T-helper 17 cell (primary cell): ENCODE measurements at regions not wholly inside any gene's neighbourhood (a gene's known extent, or its start where the extent isn't known, plus 50 kb on each side); places are given as distances from the start of the nearest gene placed in this dataset.

Source experiments
- ATAC-seq: fragments of 150-1000 bp; cut with Tn5 transposase; 2 replicates; pipeline ENCODE4 v1.10.0; 2021; ENCODE audit warnings: mild to moderate bottlenecking, moderate library complexity
- DNase-seq, 3 donors: peaks; one replicate each; pipeline versions ENCODE4 v3.0.0 to v3.0.0-alpha.2; 2020 to 2021
- H3K9me3 ChIP-seq: one replicate; pipeline ENCODE4 v1.7.0; 2013; ENCODE audit warnings: low read length, mild to moderate bottlenecking; ENCODE audit not compliant: control insufficient read depth, poor library complexity, severe bottlenecking
- H3K27ac Mint-ChIP-seq: one replicate; pipeline ENCODE4 v1.8.0; 2022; ENCODE audit warnings: mild to moderate bottlenecking, moderate library complexity, mixed read lengths
- H3K27me3 Mint-ChIP-seq: one replicate; pipeline ENCODE4 v1.8.0; 2022; ENCODE audit warnings: mixed read lengths
- H3K36me3 Mint-ChIP-seq: one replicate; pipeline ENCODE4 v1.8.0; 2022; ENCODE audit warnings: low read depth, mixed read lengths
- H3K4me1 Mint-ChIP-seq: one replicate; pipeline ENCODE4 v1.8.0; 2022; ENCODE audit warnings: mild to moderate bottlenecking, mixed read lengths
- H3K4me3 Mint-ChIP-seq: one replicate; pipeline ENCODE4 v1.8.0; 2022; ENCODE audit warnings: mild to moderate bottlenecking, moderate library complexity, mixed read lengths

DNA sequence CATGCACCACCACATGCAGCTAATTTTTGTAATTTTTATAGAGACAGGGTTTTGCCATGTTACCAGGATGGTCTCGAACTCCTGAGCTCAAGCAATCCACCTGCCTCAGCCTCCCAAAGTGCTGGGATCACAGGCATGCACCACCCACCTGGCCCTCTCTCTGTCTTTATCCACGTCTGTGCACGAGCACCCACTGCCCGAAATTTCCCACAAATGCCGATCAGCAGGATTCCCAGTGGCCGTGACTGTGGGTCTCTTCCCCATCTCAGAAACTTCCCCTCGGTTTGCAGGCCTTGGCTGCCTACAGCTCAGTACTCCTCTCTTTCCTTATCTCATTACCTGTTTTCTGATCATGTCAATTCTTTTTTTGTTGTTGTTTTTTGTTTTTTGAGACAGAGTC, 217.3 kb downstream of the TTC32 start:
- no peaks in the 10 kb centered on the region for H3K9me3 ChIP-seq
- no peak for DNase-seq
- ATAC-seq = no peak
- H3K36me3 Mint-ChIP-seq = no peaks in the 10 kb centered on the region
- H3K4me3 Mint-ChIP-seq = no peak overlapping the region
- H3K4me1 Mint-ChIP-seq = no peaks in the 10 kb centered on the region
- no peak overlapping the region for H3K27ac Mint-ChIP-seq
- peaks cover 14% of the 10 kb centered on the region for H3K27me3 Mint-ChIP-seq

- ATAC-seq (no peak), DNase-seq (no peak)
- H3K9me3 ChIP-seq = no peaks in the 10 kb centered on the region
- Mint-ChIP-seq H3K36me3 (no peaks in the 10 kb centered on the region), H3K4me1 (no peaks in the 10 kb centered on the region), H3K27ac (no peak overlapping the region), H3K27me3 (peaks cover 8% of the 10 kb centered on the region), H3K4me3 (no peak overlapping the region)
Measured at GRCh38 chr2:19683556-19683955, 218.2 kb downstream of the TTC32 start.

DNA sequence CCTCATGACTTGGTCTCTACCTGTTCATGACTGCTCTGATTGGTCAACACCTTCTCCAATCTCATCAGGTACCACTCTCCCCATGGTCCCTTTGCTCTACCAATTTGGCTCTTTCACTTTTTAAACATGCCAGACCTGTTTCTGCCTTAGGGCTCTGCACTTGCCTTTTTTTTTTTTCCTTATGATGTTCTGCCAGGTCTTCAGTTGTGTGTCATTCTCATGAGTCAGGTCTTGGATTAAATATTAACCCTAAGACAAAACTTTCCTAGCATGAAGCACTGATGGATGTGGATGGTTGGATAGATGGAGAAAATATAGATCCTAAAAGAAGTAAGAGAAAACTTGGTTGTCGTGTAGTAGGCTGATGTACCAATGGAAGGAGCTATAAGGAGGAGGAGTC, 219.3 kb downstream of the TTC32 start:
- no peaks in the 10 kb centered on the region for H3K9me3 ChIP-seq
- H3K36me3 Mint-ChIP-seq = no peaks in the 10 kb centered on the region
- peaks cover 8% of the 10 kb centered on the region for H3K27me3 Mint-ChIP-seq
- H3K27ac Mint-ChIP-seq = no peak overlapping the region
- DNase-seq (no peak), ATAC-seq (no peak)
- no peaks in the 10 kb centered on the region for H3K4me1 Mint-ChIP-seq
- no peak overlapping the region for H3K4me3 Mint-ChIP-seq

- H3K4me1 Mint-ChIP-seq = no peaks in the 10 kb centered on the region
- ATAC-seq (no peak), DNase-seq (no peak)
- H3K9me3 ChIP-seq = no peaks in the 10 kb centered on the region
- H3K27me3 Mint-ChIP-seq = peaks cover 33% of the 10 kb centered on the region
- no peak overlapping the region for H3K4me3 Mint-ChIP-seq
- no peaks in the 10 kb centered on the region for H3K36me3 Mint-ChIP-seq
- no peak overlapping the region for H3K27ac Mint-ChIP-seq
Measured at GRCh38 chr2:19677825-19678518, 223.8 kb downstream of the TTC32 start.

DNA sequence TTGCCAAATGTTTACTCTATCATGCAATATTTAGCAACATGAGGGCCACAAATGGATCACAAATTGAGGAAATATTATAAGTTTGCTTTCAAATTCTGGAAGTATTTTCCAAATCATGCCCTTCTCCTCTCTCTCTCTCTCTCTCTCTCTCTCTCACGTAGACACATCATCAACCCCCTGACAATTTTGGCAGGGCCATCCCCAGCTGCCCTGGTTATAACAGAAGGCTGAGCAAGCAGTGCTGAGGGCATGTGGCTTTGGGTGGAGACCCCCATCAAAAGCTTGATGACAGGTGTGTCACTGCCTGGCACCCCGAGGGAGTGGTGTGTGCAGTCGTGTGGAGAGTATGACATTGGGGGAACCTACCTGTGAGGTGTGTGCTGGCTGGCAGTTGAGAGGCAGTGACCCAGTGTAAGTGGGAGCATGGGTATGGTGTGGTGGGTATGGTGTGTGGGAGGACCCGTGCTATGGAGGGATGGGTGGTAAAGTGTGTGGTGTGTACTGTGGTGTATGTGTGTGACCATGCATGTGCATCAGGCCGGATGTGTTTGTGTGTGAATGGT, 224.5 kb downstream of the TTC32 start:
- H3K36me3 Mint-ChIP-seq = no peaks in the 10 kb centered on the region
- H3K9me3 ChIP-seq = no peaks in the 10 kb centered on the region
- peaks cover 38% of the 10 kb centered on the region for H3K27me3 Mint-ChIP-seq
- H3K27ac Mint-ChIP-seq = no peak overlapping the region
- H3K4me3 Mint-ChIP-seq = no peak overlapping the region
- ATAC-seq (no peak), DNase-seq (no peak)
- no peaks in the 10 kb centered on the region for H3K4me1 Mint-ChIP-seq

DNA sequence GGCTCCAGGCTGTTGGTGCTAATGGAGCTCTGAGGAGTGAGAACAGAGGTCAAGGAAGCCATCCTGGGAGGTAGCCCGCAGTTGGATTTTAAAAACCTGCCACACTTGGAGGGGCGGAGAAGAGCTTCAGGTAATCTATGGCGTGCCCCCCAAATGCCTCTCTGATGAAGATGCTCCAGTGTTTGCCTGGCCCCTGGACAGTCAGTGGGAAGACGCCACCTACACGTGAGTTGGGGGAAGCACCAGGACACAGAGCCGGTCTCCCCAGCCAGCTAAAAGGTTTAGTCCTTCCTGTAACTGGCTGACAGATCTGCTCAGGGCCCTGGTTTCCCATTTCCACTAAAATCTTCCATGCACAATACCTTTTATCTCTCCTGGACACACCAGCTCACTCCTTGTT, 225.0 kb downstream of the TTC32 start:
- no peak overlapping the region for H3K4me3 Mint-ChIP-seq
- H3K4me1 Mint-ChIP-seq = no peaks in the 10 kb centered on the region
- no peak for DNase-seq
- no peak overlapping the region for H3K27ac Mint-ChIP-seq
- ATAC-seq = no peak
- H3K36me3 Mint-ChIP-seq = no peaks in the 10 kb centered on the region
- peaks cover 43% of the 10 kb centered on the region for H3K27me3 Mint-ChIP-seq
- H3K9me3 ChIP-seq = no peaks in the 10 kb centered on the region

DNA sequence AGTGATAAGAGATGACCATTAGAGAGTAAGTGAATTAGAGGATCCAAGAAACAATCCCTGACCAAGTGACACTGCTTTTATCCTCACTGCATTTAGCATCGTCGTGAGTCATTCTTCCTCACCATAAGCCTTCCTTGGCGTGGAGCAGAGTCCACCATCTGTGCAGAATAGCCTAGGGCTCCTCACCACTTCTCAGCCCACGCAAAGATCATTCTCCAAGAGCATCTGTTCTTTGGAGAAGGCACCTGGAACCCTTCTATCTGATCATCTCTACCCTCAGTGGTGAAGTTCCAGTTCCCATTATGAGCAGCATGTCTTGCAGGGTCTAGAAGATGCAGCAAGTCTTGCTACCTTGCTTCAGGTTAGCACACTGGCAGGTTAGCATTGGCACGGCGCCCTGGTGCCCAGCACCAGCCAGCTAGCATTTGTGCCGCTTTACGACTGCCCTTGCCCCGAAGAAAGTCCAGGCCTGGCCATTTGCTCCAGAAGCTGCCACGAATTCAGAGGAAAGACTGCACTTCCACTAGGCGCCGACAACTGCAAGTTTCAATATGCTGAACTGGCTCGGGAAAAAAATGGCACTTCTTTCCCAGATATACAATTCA, 225.8 kb downstream of the TTC32 start:
- H3K9me3 ChIP-seq = no peaks in the 10 kb centered on the region
- Mint-ChIP-seq H3K27ac (no peak overlapping the region), H3K4me3 (no peak overlapping the region), H3K36me3 (no peaks in the 10 kb centered on the region), H3K4me1 (no peaks in the 10 kb centered on the region), H3K27me3 (peaks cover 50% of the 10 kb centered on the region)
- no peak for ATAC-seq
- no peak for DNase-seq

- H3K9me3 ChIP-seq = no peaks in the 10 kb centered on the region
- DNase-seq = no peak
- ATAC-seq = no peak
- Mint-ChIP-seq H3K36me3 (no peaks in the 10 kb centered on the region), H3K4me1 (no peaks in the 10 kb centered on the region), H3K27ac (no peak overlapping the region), H3K4me3 (no peak overlapping the region), H3K27me3 (peaks cover 57% of the 10 kb centered on the region)
Measured at GRCh38 chr2:19675003-19675629, 226.7 kb downstream of the TTC32 start.

DNA sequence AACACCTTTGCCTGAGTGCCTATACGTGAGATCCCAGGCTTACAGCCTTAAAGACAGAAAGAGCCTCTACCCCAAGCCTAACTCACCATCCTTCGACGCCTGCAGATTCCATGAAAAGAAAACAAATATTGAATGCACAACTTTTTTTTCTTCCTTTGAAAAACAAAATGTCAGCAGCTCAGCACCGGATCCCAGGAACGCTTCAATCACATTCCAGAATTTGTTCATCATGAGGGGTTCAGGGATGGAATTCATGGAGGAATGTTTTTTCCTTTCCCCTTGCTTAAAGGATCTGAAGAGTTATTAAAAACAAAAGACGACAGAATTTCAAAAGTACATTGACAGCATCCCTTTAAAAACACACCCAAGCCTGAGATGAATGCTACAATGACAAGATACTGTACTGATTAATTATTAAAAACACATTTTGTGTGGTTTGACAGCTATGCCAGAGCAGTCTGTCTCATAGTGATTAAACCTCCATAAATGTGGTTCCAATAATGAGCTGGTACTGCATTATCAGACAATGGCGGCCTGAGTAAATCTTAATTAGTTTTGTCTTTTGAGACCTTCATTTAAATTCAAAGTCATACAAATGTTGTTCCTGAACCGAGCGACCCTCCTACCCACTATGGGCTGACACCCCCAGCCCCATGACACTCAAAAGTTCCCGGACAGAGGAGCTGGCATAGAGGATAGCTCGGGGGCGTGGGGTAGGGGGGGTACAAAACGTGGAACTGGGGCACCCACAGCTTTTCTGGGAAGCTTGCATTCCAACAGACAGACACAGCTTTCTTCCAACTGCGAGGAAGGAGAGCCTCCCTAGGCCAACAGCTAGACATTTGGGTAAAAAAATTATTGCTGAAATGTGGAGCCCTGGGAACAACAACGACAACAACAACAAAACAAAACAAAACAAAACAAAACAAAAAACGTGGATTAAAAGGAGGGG, 227.5 kb downstream of the TTC32 start:
- Mint-ChIP-seq H3K4me1 (no peaks in the 10 kb centered on the region), H3K36me3 (no peaks in the 10 kb centered on the region), H3K27ac (no peak overlapping the region), H3K27me3 (peaks cover 64% of the 10 kb centered on the region), H3K4me3 (no peak overlapping the region)
- no peak for DNase-seq
- no peaks in the 10 kb centered on the region for H3K9me3 ChIP-seq
- ATAC-seq = no peak

DNA sequence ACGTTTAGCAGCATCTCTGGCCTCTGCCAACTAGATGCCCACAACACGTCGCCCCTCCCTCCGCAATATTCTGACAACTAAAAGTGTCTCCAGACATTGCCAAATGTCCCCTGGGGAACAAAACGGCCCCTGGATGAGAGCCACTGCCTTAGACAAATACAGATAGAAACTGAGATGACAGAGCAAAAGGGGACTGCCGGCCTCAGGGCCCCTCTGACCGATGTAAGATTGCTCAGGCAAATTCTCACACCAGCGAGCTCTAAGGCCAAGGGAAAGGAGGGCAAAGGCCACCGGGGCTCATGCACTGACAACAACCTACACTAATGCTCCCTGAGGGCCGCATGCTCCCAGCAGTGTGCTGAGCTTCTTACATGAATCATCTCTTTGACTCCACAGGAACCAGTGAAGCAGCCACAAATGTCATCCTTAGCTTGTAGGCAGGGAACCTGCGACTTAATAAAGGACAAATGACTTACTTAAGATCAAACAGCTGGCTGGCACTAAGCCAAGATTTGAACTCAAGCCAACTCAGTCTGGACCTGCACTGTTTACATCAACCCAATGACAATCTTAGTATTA, 228.5 kb downstream of the TTC32 start:
- H3K27me3 Mint-ChIP-seq = peaks cover 71% of the 10 kb centered on the region
- H3K4me1 Mint-ChIP-seq = no peaks in the 10 kb centered on the region
- H3K4me3 Mint-ChIP-seq = no peak overlapping the region
- DNase-seq (no peak), ATAC-seq (no peak)
- H3K27ac Mint-ChIP-seq = no peak overlapping the region
- no peaks in the 10 kb centered on the region for H3K36me3 Mint-ChIP-seq
- no peaks in the 10 kb centered on the region for H3K9me3 ChIP-seq

- no peaks in the 10 kb centered on the region for H3K9me3 ChIP-seq
- Mint-ChIP-seq H3K4me1 (no peaks in the 10 kb centered on the region), H3K4me3 (no peak overlapping the region), H3K27me3 (peaks cover 71% of the 10 kb centered on the region), H3K27ac (no peak overlapping the region), H3K36me3 (no peaks in the 10 kb centered on the region)
- DNase-seq (no peak), ATAC-seq (no peak)
Measured at GRCh38 chr2:19671916-19672315, 229.9 kb downstream of the TTC32 start.

GRCh38 chr2:19671311-19671710, 230.5 kb downstream of the TTC32 start:
- ATAC-seq = no peak
- H3K27me3 Mint-ChIP-seq = peaks cover 71% of the 10 kb centered on the region
- no peak overlapping the region for H3K4me3 Mint-ChIP-seq
- DNase-seq = no peak
- H3K4me1 Mint-ChIP-seq = no peaks in the 10 kb centered on the region
- H3K9me3 ChIP-seq = no peaks in the 10 kb centered on the region
- H3K36me3 Mint-ChIP-seq = no peaks in the 10 kb centered on the region
- H3K27ac Mint-ChIP-seq = no peak overlapping the region

GRCh38 chr2:19670303-19670702, 231.5 kb downstream of the TTC32 start:
- ATAC-seq = no peak
- Mint-ChIP-seq H3K27ac (no peak overlapping the region), H3K27me3 (peaks cover 66% of the 10 kb centered on the region)

More at GRCh38 chr2:19670303-19670702, 231.5 kb downstream of the TTC32 start:
- H3K4me3 Mint-ChIP-seq = no peak overlapping the region
- H3K36me3 Mint-ChIP-seq = no peaks in the 10 kb centered on the region
- H3K9me3 ChIP-seq = no peaks in the 10 kb centered on the region
- H3K4me1 Mint-ChIP-seq = no peaks in the 10 kb centered on the region
- DNase-seq = no peak
